ENCODE measurements at regions not wholly inside any gene's neighbourhood (a gene's known extent, or its start where the extent isn't known, plus 50 kb on each side); places are given as distances from the start of the nearest gene placed in this dataset.

DNA sequence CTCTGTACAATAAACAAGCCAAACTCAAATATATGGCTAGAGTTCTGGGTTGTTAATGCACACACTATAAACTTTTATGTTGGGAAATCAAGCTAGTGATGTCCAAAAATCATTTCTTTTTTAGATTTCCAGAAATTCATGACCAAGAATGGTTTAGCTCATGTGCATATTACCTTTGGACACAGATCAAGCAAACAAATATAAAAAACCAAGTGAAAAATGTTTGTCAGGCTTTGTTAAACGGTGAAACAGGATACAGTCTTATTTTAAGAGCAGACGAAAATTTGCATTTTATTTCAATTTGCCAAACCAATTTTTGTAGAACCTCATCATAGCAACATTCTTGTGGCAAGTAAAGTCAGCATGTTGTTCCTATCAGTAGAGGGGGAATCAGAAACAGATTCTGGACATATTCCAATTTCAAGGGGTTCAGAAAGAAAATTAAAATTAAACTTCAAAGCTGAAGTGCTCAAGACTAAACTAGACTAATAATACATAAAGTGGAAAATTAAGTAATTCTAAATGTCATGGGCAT lies 413.6 kb downstream of the TRIML1 start:
- TF ChIP-seq RBAK (tag by site-specific recombination; IDR thresholded peaks at IDR 0.05): no peak
- TF ChIP-seq, protein P1, sequence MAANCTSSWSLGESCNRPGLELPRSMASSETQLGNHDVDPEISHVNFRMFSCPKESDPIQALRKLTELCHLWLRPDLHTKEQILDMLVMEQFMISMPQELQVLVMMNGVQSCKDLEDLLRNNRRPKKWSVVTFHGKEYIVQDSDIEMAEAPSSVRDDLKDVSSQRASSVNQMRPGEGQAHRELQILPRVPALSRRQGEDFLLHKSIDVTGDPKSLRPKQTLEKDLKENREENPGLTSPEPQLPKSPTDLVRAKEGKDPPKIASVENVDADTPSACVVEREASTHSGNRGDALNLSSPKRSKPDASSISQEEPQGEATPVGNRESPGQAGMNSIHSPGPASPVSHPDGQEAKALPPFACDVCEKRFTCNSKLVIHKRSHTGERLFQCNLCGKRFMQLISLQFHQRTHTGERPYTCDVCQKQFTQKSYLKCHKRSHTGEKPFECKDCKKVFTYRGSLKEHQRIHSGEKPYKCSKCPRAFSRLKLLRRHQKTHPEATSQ (tag by site-specific recombination; IDR thresholded peaks at IDR 0.05): no peak
- TF ChIP-seq, protein P2, sequence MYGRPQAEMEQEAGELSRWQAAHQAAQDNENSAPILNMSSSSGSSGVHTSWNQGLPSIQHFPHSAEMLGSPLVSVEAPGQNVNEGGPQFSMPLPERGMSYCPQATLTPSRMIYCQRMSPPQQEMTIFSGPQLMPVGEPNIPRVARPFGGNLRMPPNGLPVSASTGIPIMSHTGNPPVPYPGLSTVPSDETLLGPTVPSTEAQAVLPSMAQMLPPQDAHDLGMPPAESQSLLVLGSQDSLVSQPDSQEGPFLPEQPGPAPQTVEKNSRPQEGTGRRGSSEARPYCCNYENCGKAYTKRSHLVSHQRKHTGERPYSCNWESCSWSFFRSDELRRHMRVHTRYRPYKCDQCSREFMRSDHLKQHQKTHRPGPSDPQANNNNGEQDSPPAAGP (tag by site-specific recombination; IDR thresholded peaks at IDR 0.05): no peak
- no peak for TF ChIP-seq ZNF514 (tag by site-specific recombination; IDR thresholded peaks at IDR 0.05)
- TF ChIP-seq ZNF747 (tag by site-specific recombination; IDR thresholded peaks at IDR 0.05): no peak
- no peak for TF ChIP-seq ZNF239 (tag by site-specific recombination; IDR thresholded peaks at IDR 0.05)
- TF ChIP-seq ZNF571 (tag by site-specific recombination; IDR thresholded peaks at IDR 0.05): no peak
- TF ChIP-seq ZBTB8A (tag by site-specific recombination; IDR thresholded peaks at IDR 0.05): no peak
